ENCODE measurements at regions not wholly inside any gene's neighbourhood (a gene's known extent, or its start where the extent isn't known, plus 50 kb on each side); places are given as distances from the start of the nearest gene placed in this dataset.

DNA sequence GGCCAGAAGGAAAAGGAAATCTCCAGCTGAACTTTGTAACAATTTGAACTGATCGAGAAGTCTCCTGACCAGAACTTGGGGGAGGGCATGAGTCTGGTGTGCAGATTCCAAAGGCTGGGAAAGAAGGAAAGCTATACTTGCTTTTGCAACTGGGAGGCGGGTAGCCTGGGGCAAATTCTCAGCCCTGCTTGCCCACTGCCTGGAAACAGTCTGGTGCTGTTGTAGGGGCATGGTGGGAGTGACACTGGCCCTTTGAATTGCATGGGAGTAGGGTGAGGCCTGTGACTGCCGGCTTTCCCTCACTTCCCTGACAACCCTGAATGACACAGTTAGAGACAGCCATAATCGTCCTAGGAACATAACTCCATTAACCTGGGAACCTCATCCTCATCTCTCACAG is 114.0 kb upstream of the POU1F1 start:
- TF ChIP-seq ZBTB17 (tag by site-specific recombination; IDR thresholded peaks at IDR 0.05): no peak
- TF ChIP-seq, protein P1, sequence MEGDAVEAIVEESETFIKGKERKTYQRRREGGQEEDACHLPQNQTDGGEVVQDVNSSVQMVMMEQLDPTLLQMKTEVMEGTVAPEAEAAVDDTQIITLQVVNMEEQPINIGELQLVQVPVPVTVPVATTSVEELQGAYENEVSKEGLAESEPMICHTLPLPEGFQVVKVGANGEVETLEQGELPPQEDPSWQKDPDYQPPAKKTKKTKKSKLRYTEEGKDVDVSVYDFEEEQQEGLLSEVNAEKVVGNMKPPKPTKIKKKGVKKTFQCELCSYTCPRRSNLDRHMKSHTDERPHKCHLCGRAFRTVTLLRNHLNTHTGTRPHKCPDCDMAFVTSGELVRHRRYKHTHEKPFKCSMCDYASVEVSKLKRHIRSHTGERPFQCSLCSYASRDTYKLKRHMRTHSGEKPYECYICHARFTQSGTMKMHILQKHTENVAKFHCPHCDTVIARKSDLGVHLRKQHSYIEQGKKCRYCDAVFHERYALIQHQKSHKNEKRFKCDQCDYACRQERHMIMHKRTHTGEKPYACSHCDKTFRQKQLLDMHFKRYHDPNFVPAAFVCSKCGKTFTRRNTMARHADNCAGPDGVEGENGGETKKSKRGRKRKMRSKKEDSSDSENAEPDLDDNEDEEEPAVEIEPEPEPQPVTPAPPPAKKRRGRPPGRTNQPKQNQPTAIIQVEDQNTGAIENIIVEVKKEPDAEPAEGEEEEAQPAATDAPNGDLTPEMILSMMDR (tag by site-specific recombination; IDR thresholded peaks at IDR 0.05): no peak
- TF ChIP-seq YY1 (tag by site-specific recombination; IDR thresholded peaks at IDR 0.05): no peak
- no peak for TF ChIP-seq ZNF670 (tag by site-specific recombination; IDR thresholded peaks at IDR 0.05; ENCODE audit: low read depth)

All from HEK293 (cell line).